ENCODE measurements at regions not wholly inside any gene's neighbourhood (a gene's known extent, or its start where the extent isn't known, plus 50 kb on each side); places are given as distances from the start of the nearest gene placed in this dataset.

DNA sequence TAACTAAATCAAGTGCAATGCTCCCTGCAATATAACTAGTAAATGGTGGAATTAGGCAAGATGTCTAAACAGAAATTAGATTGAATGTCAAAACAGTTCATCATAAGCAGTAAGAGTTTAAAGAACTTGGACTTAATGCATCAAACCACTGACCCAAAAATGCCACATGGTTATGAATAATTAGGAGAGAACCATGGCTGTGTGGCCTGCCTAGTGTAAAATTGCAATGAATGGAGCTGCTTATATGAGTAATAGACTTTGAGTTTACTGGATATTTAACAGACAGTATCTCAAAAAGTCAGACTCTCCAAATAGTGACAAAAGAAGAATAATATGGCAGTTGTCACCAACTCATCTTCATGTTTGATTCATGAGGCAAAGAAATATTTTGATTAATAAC, 101.6 kb upstream of the COL5A2 start:
- no peaks in the 10 kb centered on the region for H3K27me3 ChIP-seq (replicated peaks in 1 of 2; ENCODE audit: control insufficient read depth in 2 of 2, insufficient read depth in 2 of 2, low read length in 1 of 2)
- no peak for ATAC-seq
- no peak overlapping the region for H3K4me3 ChIP-seq
- ChIA-PET CTCF (interaction anchor here (0.8 kb wide), 1 partner anchor 137 kb away, joined by 3 read pairs; no protein-coding TSS in a partner anchor), RAD21 (ENCODE audit: unreplicated experiment) (no interaction called here), POLR2A (no interaction called here), SMC1A (ENCODE audit: uncharacterized antibody, unreplicated experiment) (no interaction called here)
- in situ Hi-C loops (cut with MboI) (loop anchor here (10.0 kb wide), 1 partner anchor 186 kb away; no protein-coding TSS in a partner anchor), intact Hi-C loops (cut with micrococcal nuclease; ENCODE audit: unreplicated experiment) (no loop called here)
- H3K4me2 ChIP-seq (ENCODE audit: control insufficient read depth, insufficient read depth): no peak overlapping the region
- no peak for DNase-seq (ENCODE audit: low read depth, low spot score)
- H3K9me3 ChIP-seq (replicated peaks; ENCODE audit: control insufficient read depth, insufficient read depth, low read length): no peaks in the 10 kb centered on the region
- no peak overlapping the region for H2AFZ ChIP-seq (ENCODE audit: control insufficient read depth, low read depth, low read length)
- H3K9ac ChIP-seq (ENCODE audit: control insufficient read depth, insufficient read depth, low read length): no peak overlapping the region
- H4K20me1 ChIP-seq (ENCODE audit: control insufficient read depth, insufficient read depth): no peaks in the 10 kb centered on the region
- FAIRE-seq: no peak
- no peak overlapping the region for H3K27ac ChIP-seq (ENCODE audit: control insufficient read depth, insufficient read depth)
- no peaks in the 10 kb centered on the region for H3K4me1 ChIP-seq (ENCODE audit: control insufficient read depth, insufficient read depth, low read length)
- TF ChIP-seq ATF7 (IDR thresholded peaks at IDR 0.05; ENCODE audit: low read depth) (no peak), ASH2L (IDR thresholded peaks at IDR 0.05; ENCODE audit: borderline replicate concordance, low read depth) (no peak), NFYA (IDR thresholded peaks at IDR 0.05; ENCODE audit: borderline replicate concordance, low read depth, low read length) (no peak), MEF2B (IDR thresholded peaks at IDR 0.05; ENCODE audit: partially characterized antibody, poor library complexity, severe bottlenecking) (no peak), CBX5 (IDR thresholded peaks at IDR 0.05; ENCODE audit: low read depth) (no peak), NR2F1 (conservative IDR thresholded peaks at IDR 0.05) (no peak), TAF1 (IDR thresholded peaks at IDR 0.05; ENCODE audit: borderline replicate concordance, low read depth, low read length) (no peak), DPF2 (IDR thresholded peaks at IDR 0.05) (no peak), ZNF384 (IDR thresholded peaks at IDR 0.05; ENCODE audit: borderline replicate concordance, low read depth, low read length) (no peak), RBBP5 (conservative IDR thresholded peaks at IDR 0.05) (no peak), IRF4 (IDR thresholded peaks at IDR 0.05; ENCODE audit: low read depth, low read length) (no peak), EGR1 (IDR thresholded peaks at IDR 0.05; ENCODE audit: borderline replicate concordance in 1 of 2, low read depth in 2 of 2, low read length in 2 of 2) (no peak), PAX5 (IDR thresholded peaks at IDR 0.05; ENCODE audit: borderline replicate concordance, low read depth, low read length) (no peak), HDAC2 (IDR thresholded peaks at IDR 0.05) (no peak), FOS (IDR thresholded peaks at IDR 0.05; ENCODE audit: borderline replicate concordance, extremely low read depth, insufficient read length) (no peak), ZZZ3 (IDR thresholded peaks at IDR 0.05; ENCODE audit: control insufficient read depth, insufficient read length, low read depth) (no peak), JUND (IDR thresholded peaks at IDR 0.05; ENCODE audit: low read depth, low read length) (no peak)
- TF ChIP-seq, protein P1, sequence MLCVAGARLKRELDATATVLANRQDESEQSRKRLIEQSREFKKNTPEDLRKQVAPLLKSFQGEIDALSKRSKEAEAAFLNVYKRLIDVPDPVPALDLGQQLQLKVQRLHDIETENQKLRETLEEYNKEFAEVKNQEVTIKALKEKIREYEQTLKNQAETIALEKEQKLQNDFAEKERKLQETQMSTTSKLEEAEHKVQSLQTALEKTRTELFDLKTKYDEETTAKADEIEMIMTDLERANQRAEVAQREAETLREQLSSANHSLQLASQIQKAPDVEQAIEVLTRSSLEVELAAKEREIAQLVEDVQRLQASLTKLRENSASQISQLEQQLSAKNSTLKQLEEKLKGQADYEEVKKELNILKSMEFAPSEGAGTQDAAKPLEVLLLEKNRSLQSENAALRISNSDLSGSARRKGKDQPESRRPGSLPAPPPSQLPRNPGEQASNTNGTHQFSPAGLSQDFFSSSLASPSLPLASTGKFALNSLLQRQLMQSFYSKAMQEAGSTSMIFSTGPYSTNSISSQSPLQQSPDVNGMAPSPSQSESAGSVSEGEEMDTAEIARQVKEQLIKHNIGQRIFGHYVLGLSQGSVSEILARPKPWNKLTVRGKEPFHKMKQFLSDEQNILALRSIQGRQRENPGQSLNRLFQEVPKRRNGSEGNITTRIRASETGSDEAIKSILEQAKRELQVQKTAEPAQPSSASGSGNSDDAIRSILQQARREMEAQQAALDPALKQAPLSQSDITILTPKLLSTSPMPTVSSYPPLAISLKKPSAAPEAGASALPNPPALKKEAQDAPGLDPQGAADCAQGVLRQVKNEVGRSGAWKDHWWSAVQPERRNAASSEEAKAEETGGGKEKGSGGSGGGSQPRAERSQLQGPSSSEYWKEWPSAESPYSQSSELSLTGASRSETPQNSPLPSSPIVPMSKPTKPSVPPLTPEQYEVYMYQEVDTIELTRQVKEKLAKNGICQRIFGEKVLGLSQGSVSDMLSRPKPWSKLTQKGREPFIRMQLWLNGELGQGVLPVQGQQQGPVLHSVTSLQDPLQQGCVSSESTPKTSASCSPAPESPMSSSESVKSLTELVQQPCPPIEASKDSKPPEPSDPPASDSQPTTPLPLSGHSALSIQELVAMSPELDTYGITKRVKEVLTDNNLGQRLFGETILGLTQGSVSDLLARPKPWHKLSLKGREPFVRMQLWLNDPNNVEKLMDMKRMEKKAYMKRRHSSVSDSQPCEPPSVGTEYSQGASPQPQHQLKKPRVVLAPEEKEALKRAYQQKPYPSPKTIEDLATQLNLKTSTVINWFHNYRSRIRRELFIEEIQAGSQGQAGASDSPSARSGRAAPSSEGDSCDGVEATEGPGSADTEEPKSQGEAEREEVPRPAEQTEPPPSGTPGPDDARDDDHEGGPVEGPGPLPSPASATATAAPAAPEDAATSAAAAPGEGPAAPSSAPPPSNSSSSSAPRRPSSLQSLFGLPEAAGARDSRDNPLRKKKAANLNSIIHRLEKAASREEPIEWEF (IDR thresholded peaks at IDR 0.05; ENCODE audit: insufficient replicate concordance, low read depth, low read length): no peak
- TF ChIP-seq, protein P2, sequence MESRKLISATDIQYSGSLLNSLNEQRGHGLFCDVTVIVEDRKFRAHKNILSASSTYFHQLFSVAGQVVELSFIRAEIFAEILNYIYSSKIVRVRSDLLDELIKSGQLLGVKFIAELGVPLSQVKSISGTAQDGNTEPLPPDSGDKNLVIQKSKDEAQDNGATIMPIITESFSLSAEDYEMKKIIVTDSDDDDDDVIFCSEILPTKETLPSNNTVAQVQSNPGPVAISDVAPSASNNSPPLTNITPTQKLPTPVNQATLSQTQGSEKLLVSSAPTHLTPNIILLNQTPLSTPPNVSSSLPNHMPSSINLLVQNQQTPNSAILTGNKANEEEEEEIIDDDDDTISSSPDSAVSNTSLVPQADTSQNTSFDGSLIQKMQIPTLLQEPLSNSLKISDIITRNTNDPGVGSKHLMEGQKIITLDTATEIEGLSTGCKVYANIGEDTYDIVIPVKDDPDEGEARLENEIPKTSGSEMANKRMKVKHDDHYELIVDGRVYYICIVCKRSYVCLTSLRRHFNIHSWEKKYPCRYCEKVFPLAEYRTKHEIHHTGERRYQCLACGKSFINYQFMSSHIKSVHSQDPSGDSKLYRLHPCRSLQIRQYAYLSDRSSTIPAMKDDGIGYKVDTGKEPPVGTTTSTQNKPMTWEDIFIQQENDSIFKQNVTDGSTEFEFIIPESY (IDR thresholded peaks at IDR 0.05): no peak
- TF ChIP-seq, protein P3, sequence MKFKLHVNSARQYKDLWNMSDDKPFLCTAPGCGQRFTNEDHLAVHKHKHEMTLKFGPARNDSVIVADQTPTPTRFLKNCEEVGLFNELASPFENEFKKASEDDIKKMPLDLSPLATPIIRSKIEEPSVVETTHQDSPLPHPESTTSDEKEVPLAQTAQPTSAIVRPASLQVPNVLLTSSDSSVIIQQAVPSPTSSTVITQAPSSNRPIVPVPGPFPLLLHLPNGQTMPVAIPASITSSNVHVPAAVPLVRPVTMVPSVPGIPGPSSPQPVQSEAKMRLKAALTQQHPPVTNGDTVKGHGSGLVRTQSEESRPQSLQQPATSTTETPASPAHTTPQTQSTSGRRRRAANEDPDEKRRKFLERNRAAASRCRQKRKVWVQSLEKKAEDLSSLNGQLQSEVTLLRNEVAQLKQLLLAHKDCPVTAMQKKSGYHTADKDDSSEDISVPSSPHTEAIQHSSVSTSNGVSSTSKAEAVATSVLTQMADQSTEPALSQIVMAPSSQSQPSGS (IDR thresholded peaks at IDR 0.05; ENCODE audit: low read length): no peak
- no peaks in the 10 kb centered on the region for H3K36me3 ChIP-seq (ENCODE audit: control insufficient read depth in 2 of 2, insufficient read depth in 2 of 2, low read length in 1 of 2)
- no peaks in the 10 kb centered on the region for H3K79me2 ChIP-seq (ENCODE audit: control insufficient read depth, insufficient read depth, low read length)
- BruUV-seq (replicated peaks): no TSS peak

Measured in GM12878 (cell line).